Glutamatergic neuron (in vitro differentiated cells): ENCODE measurements at regions not wholly inside any gene's neighbourhood (a gene's known extent, or its start where the extent isn't known, plus 50 kb on each side); places are given as distances from the start of the nearest gene placed in this dataset.

Source experiments
- DNase-seq: peaks from one replicate; pipeline ENCODE4 v3.0.0; 2022
- H3K27ac Mint-ChIP-seq: one replicate; pipeline ENCODE4 v1.8.0; 2020; ENCODE audit warnings: mild to moderate bottlenecking, mixed read lengths, inconsistent platforms; ENCODE audit not compliant: unreplicated experiment
- H3K27me3 Mint-ChIP-seq: one replicate; pipeline ENCODE4 v1.8.0; 2020; ENCODE audit warnings: mild to moderate bottlenecking, moderate library complexity, mixed read lengths, inconsistent platforms; ENCODE audit not compliant: unreplicated experiment
- H3K36me3 Mint-ChIP-seq: one replicate; pipeline ENCODE4 v1.8.0; 2020; ENCODE audit warnings: mild to moderate bottlenecking, mixed read lengths, inconsistent platforms; ENCODE audit not compliant: unreplicated experiment
- H3K4me1 Mint-ChIP-seq: one replicate; pipeline ENCODE4 v1.8.0; 2020; ENCODE audit warnings: mild to moderate bottlenecking, low read depth, mixed read lengths, inconsistent platforms; ENCODE audit not compliant: unreplicated experiment
- H3K4me3 Mint-ChIP-seq: one replicate; pipeline ENCODE4 v1.8.0; 2020; ENCODE audit warnings: mild to moderate bottlenecking, mixed read lengths, inconsistent platforms; ENCODE audit not compliant: unreplicated experiment
- H3K9me3 Mint-ChIP-seq: one replicate; pipeline ENCODE4 v1.8.0; 2020; ENCODE audit warnings: mild to moderate bottlenecking, moderate library complexity, mixed read lengths, inconsistent platforms; ENCODE audit not compliant: unreplicated experiment
- TF ChIP-seq, protein P1 (sequence below): fragments of 200-600 bp; sonication (generic); IDR thresholded peaks from one replicate; pipeline ENCODE4 v1.5.0; 2021; ENCODE audit not compliant: partially characterized antibody, unreplicated experiment

DNA sequence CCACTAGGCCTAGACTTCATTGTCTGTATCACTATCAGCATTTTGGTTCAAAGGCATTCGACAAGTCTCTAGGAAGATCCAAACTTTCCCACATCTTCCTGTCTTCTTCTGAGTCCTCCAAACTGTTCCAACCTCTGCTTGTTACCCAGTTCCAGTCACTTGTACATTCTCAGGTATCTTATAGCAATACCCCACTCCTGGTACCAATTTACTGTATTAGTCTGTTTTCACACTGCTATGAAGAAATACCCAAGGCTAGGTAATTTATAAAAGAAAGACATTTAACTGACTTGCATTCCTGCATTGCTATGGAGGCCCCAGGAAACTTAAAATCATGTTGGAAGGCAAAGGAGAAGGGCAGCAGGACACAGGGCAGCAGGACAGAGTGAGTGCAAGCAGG, 293.9 kb downstream of the ARAP2 start:
- Mint-ChIP-seq H3K36me3 (no peaks in the 10 kb centered on the region), H3K27ac (no peak overlapping the region), H3K4me1 (no peaks in the 10 kb centered on the region), H3K9me3 (no peaks in the 10 kb centered on the region), H3K27me3 (no peaks in the 10 kb centered on the region), H3K4me3 (no peak overlapping the region)
- TF ChIP-seq, protein P1, sequence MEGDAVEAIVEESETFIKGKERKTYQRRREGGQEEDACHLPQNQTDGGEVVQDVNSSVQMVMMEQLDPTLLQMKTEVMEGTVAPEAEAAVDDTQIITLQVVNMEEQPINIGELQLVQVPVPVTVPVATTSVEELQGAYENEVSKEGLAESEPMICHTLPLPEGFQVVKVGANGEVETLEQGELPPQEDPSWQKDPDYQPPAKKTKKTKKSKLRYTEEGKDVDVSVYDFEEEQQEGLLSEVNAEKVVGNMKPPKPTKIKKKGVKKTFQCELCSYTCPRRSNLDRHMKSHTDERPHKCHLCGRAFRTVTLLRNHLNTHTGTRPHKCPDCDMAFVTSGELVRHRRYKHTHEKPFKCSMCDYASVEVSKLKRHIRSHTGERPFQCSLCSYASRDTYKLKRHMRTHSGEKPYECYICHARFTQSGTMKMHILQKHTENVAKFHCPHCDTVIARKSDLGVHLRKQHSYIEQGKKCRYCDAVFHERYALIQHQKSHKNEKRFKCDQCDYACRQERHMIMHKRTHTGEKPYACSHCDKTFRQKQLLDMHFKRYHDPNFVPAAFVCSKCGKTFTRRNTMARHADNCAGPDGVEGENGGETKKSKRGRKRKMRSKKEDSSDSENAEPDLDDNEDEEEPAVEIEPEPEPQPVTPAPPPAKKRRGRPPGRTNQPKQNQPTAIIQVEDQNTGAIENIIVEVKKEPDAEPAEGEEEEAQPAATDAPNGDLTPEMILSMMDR, result no peak
- DNase-seq, result no peak

DNA sequence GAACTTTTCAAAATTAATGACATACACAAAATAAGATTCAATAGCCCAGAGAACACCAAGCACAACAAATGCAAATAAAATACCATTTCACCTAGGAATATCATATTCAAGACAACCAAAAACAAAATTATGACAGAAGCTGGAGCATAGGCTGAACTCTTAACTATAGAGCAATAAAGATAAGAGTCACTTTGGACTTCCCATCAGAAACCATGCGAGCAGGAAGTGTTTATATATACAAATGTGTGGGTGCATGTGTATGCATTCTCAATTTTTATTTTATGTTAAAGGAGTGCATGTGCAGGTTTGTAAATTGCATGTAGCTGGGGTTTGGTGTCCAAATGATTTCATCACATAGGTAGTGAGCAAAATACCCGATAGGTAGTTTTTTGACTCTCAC, 291.6 kb downstream of the ARAP2 start:
- no peak for DNase-seq
- Mint-ChIP-seq H3K36me3 (no peaks in the 10 kb centered on the region), H3K4me1 (no peaks in the 10 kb centered on the region), H3K27ac (no peak overlapping the region), H3K4me3 (no peak overlapping the region), H3K27me3 (no peaks in the 10 kb centered on the region), H3K9me3 (no peaks in the 10 kb centered on the region)
- TF ChIP-seq, protein P1, result no peak

DNA sequence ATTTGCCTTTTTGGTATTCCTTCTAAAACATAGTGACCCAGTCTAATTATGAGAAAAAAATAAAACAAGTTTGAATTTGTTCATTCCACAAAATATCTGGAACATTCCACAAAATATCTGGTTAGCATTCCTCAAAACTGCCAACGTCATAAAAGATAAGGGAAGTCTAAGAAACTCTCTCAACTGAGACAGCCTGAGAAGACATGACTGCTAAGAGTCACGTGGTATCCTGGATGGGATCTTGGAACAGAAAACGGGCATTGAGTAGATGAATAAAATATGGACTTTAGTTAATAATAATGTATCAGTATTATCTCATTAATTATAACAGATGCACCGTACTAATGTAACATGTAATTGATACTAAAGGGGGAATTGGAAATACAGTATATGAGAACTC, 280.9 kb downstream of the ARAP2 start:
- H3K27me3 Mint-ChIP-seq, result no peaks in the 10 kb centered on the region
- DNase-seq, result no peak
- H3K9me3 Mint-ChIP-seq, result no peaks in the 10 kb centered on the region
- no peak overlapping the region for H3K27ac Mint-ChIP-seq
- H3K36me3 Mint-ChIP-seq, result no peaks in the 10 kb centered on the region
- H3K4me3 Mint-ChIP-seq, result no peak overlapping the region
- TF ChIP-seq, protein P1, result no peak
- H3K4me1 Mint-ChIP-seq, result no peaks in the 10 kb centered on the region

DNA sequence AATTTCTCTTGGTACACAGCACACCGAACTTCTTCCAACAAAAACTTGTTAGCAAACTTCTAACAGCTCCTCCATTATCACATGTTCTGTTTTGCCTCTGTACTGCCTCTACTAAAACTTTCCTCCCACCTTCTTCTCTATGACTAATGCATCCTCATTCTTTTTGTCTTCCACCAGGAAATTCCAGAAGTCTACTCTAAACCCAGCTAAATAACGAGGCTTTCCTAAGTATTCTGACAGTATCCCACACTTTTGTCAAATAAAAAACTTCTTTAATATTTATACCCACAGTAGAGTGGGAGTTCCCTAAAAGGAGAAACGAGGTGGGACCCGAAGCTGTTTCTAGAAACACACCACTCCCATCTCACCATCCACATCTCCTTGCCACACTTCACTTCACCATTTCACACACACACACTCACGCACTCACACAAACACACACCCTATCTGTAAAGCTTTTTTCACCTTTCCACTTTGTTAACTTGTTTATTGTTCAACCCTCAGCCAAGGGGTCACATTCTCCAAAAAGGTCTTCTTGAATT, 280.3 kb downstream of the ARAP2 start:
- Mint-ChIP-seq H3K27ac (no peak overlapping the region), H3K27me3 (no peaks in the 10 kb centered on the region), H3K4me1 (no peaks in the 10 kb centered on the region), H3K9me3 (no peaks in the 10 kb centered on the region), H3K36me3 (no peaks in the 10 kb centered on the region), H3K4me3 (no peak overlapping the region)
- DNase-seq, result no peak
- TF ChIP-seq, protein P1, result no peak

DNA sequence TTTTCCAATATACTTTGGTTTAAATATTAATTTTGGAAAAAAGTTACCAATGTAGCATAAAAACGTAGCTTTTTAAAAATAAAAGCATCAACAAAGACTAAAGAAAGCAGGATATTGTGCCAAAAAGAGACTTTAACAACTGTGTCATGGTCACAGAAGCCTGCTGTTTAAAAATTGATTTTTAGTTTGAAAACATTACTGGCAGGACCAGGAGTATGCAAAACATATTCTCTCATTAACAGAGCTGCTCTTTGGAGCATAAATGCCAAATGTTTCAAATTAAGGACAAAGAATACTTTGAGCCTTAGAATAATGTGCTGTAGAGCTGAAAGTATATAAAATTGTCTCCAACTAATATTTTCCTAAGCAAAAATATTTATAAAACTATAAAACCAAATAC, 279.0 kb downstream of the ARAP2 start:
- TF ChIP-seq, protein P1, result no peak
- H3K9me3 Mint-ChIP-seq, result peaks cover 2% of the 10 kb centered on the region

More for the DNA sequence above, 279.0 kb downstream of the ARAP2 start:
- Mint-ChIP-seq H3K36me3 (no peaks in the 10 kb centered on the region), H3K27ac (no peak overlapping the region), H3K4me1 (no peaks in the 10 kb centered on the region), H3K4me3 (no peak overlapping the region), H3K27me3 (no peaks in the 10 kb centered on the region)
- no peak for DNase-seq
